ENCODE measurements at regions not wholly inside any gene's neighbourhood (a gene's known extent, or its start where the extent isn't known, plus 50 kb on each side); places are given as distances from the start of the nearest gene placed in this dataset.

GRCh38 chr1:88579598-88579997 lies 104.5 kb upstream of the PKN2 start:
- no peaks in the 10 kb centered on the region for H3K27me3 ChIP-seq (replicated peaks in 1 of 2; ENCODE audit: control insufficient read depth in 2 of 2, insufficient read depth in 2 of 2, low read length in 1 of 2)
- H3K27ac ChIP-seq (ENCODE audit: control insufficient read depth, insufficient read depth): no peak overlapping the region
- no peak for TF ChIP-seq HCFC1 (IDR thresholded peaks at IDR 0.05; ENCODE audit: low read length)
- TF ChIP-seq DPF2 (IDR thresholded peaks at IDR 0.05): no peak
- TF ChIP-seq RB1 (IDR thresholded peaks at IDR 0.05; ENCODE audit: borderline replicate concordance): no peak
- no peak for TF ChIP-seq ZSCAN29 (IDR thresholded peaks at IDR 0.05)
- no peak for TF ChIP-seq SIN3A (IDR thresholded peaks at IDR 0.05; ENCODE audit: low read depth, low read length)
- no peak for TF ChIP-seq STAT1 (conservative IDR thresholded peaks at IDR 0.05)
- no peak for TF ChIP-seq SMARCA5 (IDR thresholded peaks at IDR 0.05)
- no peak for TF ChIP-seq CEBPB (IDR thresholded peaks at IDR 0.05; ENCODE audit: borderline replicate concordance in 1 of 2, low read depth in 2 of 2, low read length in 2 of 2)
- TF ChIP-seq ATF7 (IDR thresholded peaks at IDR 0.05; ENCODE audit: low read depth): no peak
- no peak for TF ChIP-seq RAD21 (IDR thresholded peaks at IDR 0.05; ENCODE audit: insufficient read depth, low read depth, low read length)
- TF ChIP-seq SREBF2 (IDR thresholded peaks at IDR 0.05; ENCODE audit: low read length): no peak
- intact Hi-C loops (cut with micrococcal nuclease; ENCODE audit: unreplicated experiment): no loop called here
- ChIA-PET POLR2A (interaction anchor here (0.5 kb wide), 1 partner anchor 411 kb away, joined by 3 read pairs; no protein-coding TSS in a partner anchor), SMC1A (ENCODE audit: uncharacterized antibody, unreplicated experiment) (interaction anchor here (1.0 to 1.4 kb wide), 4 partner anchors 9 to 184 kb away, joined by 3 read pairs; no protein-coding TSS in a partner anchor), CTCF (no interaction called here), RAD21 (ENCODE audit: unreplicated experiment) (no interaction called here)
- ATAC-seq: no peak
- no peak overlapping the region for H2AFZ ChIP-seq (ENCODE audit: control insufficient read depth, low read depth, low read length)
- H3K4me3 ChIP-seq: no peak overlapping the region
- H3K79me2 ChIP-seq (ENCODE audit: control insufficient read depth, insufficient read depth, low read length): no peaks in the 10 kb centered on the region
- FAIRE-seq: no peak
- no peak overlapping the region for H3K4me2 ChIP-seq (ENCODE audit: control insufficient read depth, insufficient read depth)
- WGBS (ENCODE audit: insufficient coverage, insufficient replicate concordance, low lambda C conversion rate, missing lambda C conversion rate): 4% methylated on average over 3 of the region's 3 CpGs
- BruUV-seq (replicated peaks): no TSS peak
- H3K36me3 ChIP-seq (ENCODE audit: control insufficient read depth in 2 of 2, insufficient read depth in 2 of 2, low read length in 1 of 2): no peaks in the 10 kb centered on the region
- no peaks in the 10 kb centered on the region for H3K4me1 ChIP-seq (ENCODE audit: control insufficient read depth, insufficient read depth, low read length)
- no peaks in the 10 kb centered on the region for H3K9me3 ChIP-seq (replicated peaks; ENCODE audit: control insufficient read depth, insufficient read depth, low read length)
- H4K20me1 ChIP-seq (ENCODE audit: control insufficient read depth, insufficient read depth): no peaks in the 10 kb centered on the region
- DNase-seq (ENCODE audit: low read depth, low spot score): no peak
- no peak overlapping the region for H3K9ac ChIP-seq (ENCODE audit: control insufficient read depth, insufficient read depth, low read length)
- in situ Hi-C loops (cut with MboI): no loop called here

- CTCF ChIA-PET: no interaction called here
- H3K36me3 ChIP-seq (ENCODE audit: control insufficient read depth in 2 of 2, insufficient read depth in 2 of 2, low read length in 1 of 2): no peaks in the 10 kb centered on the region
- TF ChIP-seq, protein P1, sequence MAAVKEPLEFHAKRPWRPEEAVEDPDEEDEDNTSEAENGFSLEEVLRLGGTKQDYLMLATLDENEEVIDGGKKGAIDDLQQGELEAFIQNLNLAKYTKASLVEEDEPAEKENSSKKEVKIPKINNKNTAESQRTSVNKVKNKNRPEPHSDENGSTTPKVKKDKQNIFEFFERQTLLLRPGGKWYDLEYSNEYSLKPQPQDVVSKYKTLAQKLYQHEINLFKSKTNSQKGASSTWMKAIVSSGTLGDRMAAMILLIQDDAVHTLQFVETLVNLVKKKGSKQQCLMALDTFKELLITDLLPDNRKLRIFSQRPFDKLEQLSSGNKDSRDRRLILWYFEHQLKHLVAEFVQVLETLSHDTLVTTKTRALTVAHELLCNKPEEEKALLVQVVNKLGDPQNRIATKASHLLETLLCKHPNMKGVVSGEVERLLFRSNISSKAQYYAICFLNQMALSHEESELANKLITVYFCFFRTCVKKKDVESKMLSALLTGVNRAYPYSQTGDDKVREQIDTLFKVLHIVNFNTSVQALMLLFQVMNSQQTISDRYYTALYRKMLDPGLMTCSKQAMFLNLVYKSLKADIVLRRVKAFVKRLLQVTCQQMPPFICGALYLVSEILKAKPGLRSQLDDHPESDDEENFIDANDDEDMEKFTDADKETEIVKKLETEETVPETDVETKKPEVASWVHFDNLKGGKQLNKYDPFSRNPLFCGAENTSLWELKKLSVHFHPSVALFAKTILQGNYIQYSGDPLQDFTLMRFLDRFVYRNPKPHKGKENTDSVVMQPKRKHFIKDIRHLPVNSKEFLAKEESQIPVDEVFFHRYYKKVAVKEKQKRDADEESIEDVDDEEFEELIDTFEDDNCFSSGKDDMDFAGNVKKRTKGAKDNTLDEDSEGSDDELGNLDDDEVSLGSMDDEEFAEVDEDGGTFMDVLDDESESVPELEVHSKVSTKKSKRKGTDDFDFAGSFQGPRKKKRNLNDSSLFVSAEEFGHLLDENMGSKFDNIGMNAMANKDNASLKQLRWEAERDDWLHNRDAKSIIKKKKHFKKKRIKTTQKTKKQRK (IDR thresholded peaks at IDR 0.05; ENCODE audit: low read depth, low read length): no peak
- no peak for TF ChIP-seq BACH1 (IDR thresholded peaks at IDR 0.05; ENCODE audit: borderline replicate concordance)
- no peak for TF ChIP-seq EED (IDR thresholded peaks at IDR 0.05; ENCODE audit: low read depth)
- TF ChIP-seq KAT2A (conservative IDR thresholded peaks at IDR 0.05; ENCODE audit: control insufficient read depth, low read depth, low read length): no peak
- TF ChIP-seq TBL1XR1 (IDR thresholded peaks at IDR 0.05; ENCODE audit: low read depth, low read length): no peak
- no peak for TF ChIP-seq HDAC2 (IDR thresholded peaks at IDR 0.05)
- TF ChIP-seq FOXK2 (IDR thresholded peaks at IDR 0.05): no peak
- no peak for TF ChIP-seq SRF (IDR thresholded peaks at IDR 0.05; ENCODE audit: low read depth in 2 of 2, low read length in 2 of 2)
Observed at GRCh38 chr1:88581703-88582102, 102.4 kb upstream of the PKN2 start.

More at GRCh38 chr1:88581703-88582102, 102.4 kb upstream of the PKN2 start:
- H3K9ac ChIP-seq (ENCODE audit: control insufficient read depth, insufficient read depth, low read length): no peak overlapping the region
- no TSS peak for BruUV-seq (replicated peaks)
- ATAC-seq: no peak
- H3K27me3 ChIP-seq (replicated peaks in 1 of 2; ENCODE audit: control insufficient read depth in 2 of 2, insufficient read depth in 2 of 2, low read length in 1 of 2): no peaks in the 10 kb centered on the region
- no peaks in the 10 kb centered on the region for H3K79me2 ChIP-seq (ENCODE audit: control insufficient read depth, insufficient read depth, low read length)
- H3K27ac ChIP-seq (ENCODE audit: control insufficient read depth, insufficient read depth): no peak overlapping the region
- no peak for DNase-seq (ENCODE audit: low read depth, low spot score)
- H4K20me1 ChIP-seq (ENCODE audit: control insufficient read depth, insufficient read depth): no peaks in the 10 kb centered on the region
- ChIA-PET RAD21 (ENCODE audit: unreplicated experiment) (no interaction called here), POLR2A (no interaction called here), SMC1A (ENCODE audit: uncharacterized antibody, unreplicated experiment) (no interaction called here)
- no peak for FAIRE-seq
- no peak overlapping the region for H3K4me2 ChIP-seq (ENCODE audit: control insufficient read depth, insufficient read depth)
- H3K9me3 ChIP-seq (replicated peaks; ENCODE audit: control insufficient read depth, insufficient read depth, low read length): no peaks in the 10 kb centered on the region
- in situ Hi-C loops (cut with MboI) (no loop called here), intact Hi-C loops (cut with micrococcal nuclease; ENCODE audit: unreplicated experiment) (no loop called here)
- H3K4me1 ChIP-seq (ENCODE audit: control insufficient read depth, insufficient read depth, low read length): no peaks in the 10 kb centered on the region
- H3K4me3 ChIP-seq: no peak overlapping the region
- no peak overlapping the region for H2AFZ ChIP-seq (ENCODE audit: control insufficient read depth, low read depth, low read length)
- 12% methylated on average over 2 of the region's 2 CpGs for WGBS (ENCODE audit: insufficient coverage, insufficient replicate concordance, low lambda C conversion rate, missing lambda C conversion rate)

All from GM12878 (cell line).